Loucy (cell line): ENCODE measurements at regions not wholly inside any gene's neighbourhood (a gene's known extent, or its start where the extent isn't known, plus 50 kb on each side); places are given as distances from the start of the nearest gene placed in this dataset.

ENCODE experiments used
- H2AFZ ChIP-seq: fragments of 200-600 bp; sonication (generic); 2 replicates; pipeline ENCODE4 v1.6.0; 2016; ENCODE audit warnings: antibody characterized with exemption, mild to moderate bottlenecking, low read length, moderate library complexity
- H3F3A ChIP-seq: fragments of 200-600 bp; 2 replicates; pipeline ENCODE4 v1.6.0; 2016; ENCODE audit warnings: antibody characterized with exemption, low read depth, mild to moderate bottlenecking
- H3K27me3 ChIP-seq: fragments of 200-600 bp; sonication (generic); 2 replicates; pipeline ENCODE4 v1.6.1; 2014; ENCODE audit warnings: low read length, mild to moderate bottlenecking; ENCODE audit not compliant: insufficient read depth, poor library complexity, severe bottlenecking
- H3K36me3 ChIP-seq: fragments of 200-600 bp; sonication (generic); 2 replicates; pipeline ENCODE4 v1.6.1; 2016; ENCODE audit warnings: low read length; ENCODE audit not compliant: insufficient read depth
- H3K4me1 ChIP-seq: fragments of 200-600 bp; sonication (generic); 2 replicates; pipeline ENCODE4 v1.5.1; 2014; ENCODE audit warnings: low read length, mild to moderate bottlenecking; ENCODE audit not compliant: insufficient read depth, poor library complexity, severe bottlenecking
- H3K4me2 ChIP-seq: fragments of 200-600 bp; sonication (generic); 2 replicates; pipeline ENCODE4 v1.6.0; 2014; ENCODE audit warnings: antibody characterized with exemption, low read length, low read depth, mild to moderate bottlenecking; ENCODE audit not compliant: poor library complexity, severe bottlenecking
- H3K4me3 ChIP-seq: fragments of 200-600 bp; sonication (generic); 2 replicates; pipeline ENCODE4 v1.5.1; 2014; ENCODE audit warnings: low read length, mild to moderate bottlenecking, mixed read lengths; ENCODE audit not compliant: poor library complexity, severe bottlenecking
- H3K79me2 ChIP-seq: fragments of 200-600 bp; sonication (generic); 2 replicates; pipeline ENCODE4 v1.6.1; 2014; ENCODE audit warnings: low read length; ENCODE audit not compliant: insufficient read depth
- H3K9ac ChIP-seq: fragments of 200-600 bp; sonication (generic); 2 replicates; pipeline ENCODE4 v1.6.0; 2014; ENCODE audit warnings: mild to moderate bottlenecking, low read depth, low read length, moderate library complexity; ENCODE audit not compliant: poor library complexity, severe bottlenecking
- H3K9me2 ChIP-seq: fragments of 200-600 bp; sonication (generic); replicated peaks from 2 replicates; pipeline ENCODE4 v1.6.1; 2016; ENCODE audit warnings: low read depth, low read length, mixed read lengths
- H3K9me3 ChIP-seq: fragments of 200-600 bp; sonication (generic); 2 replicates; pipeline ENCODE4 v1.6.1; 2014; ENCODE audit warnings: mild to moderate bottlenecking, antibody characterized with exemption, low read length, low read depth; ENCODE audit not compliant: insufficient read depth
- H4K20me1 ChIP-seq: fragments of 200-600 bp; sonication (generic); 2 replicates; pipeline ENCODE4 v1.6.0; 2014; ENCODE audit warnings: antibody characterized with exemption, low read length, mild to moderate bottlenecking; ENCODE audit not compliant: insufficient read depth, poor library complexity, severe bottlenecking
- CTCF ChIP-seq: fragments of 200-600 bp; sonication (generic); conservative IDR thresholded peaks from 2 replicates; pipeline ENCODE4 v1.5.1; 2014; ENCODE audit warnings: mild to moderate bottlenecking, antibody characterized with exemption, low read length
- EZH2phosphoT487 ChIP-seq: fragments of 200-600 bp; IDR thresholded peaks from 2 replicates; pipeline ENCODE4 v1.6.1; 2018; ENCODE audit warnings: antibody characterized with exemption, mild to moderate bottlenecking, moderate library complexity, borderline replicate concordance

GRCh38 chr3:182735672-182736071, 57.6 kb upstream of the ATP11B start:
- no peak overlapping the region for H2AFZ ChIP-seq
- no peaks in the 10 kb centered on the region for H4K20me1 ChIP-seq
- H3K4me2 ChIP-seq: no peak overlapping the region
- H3K9ac ChIP-seq: no peak overlapping the region
- no peaks in the 10 kb centered on the region for H3K9me2 ChIP-seq
- H3K4me3 ChIP-seq: no peak overlapping the region
- H3F3A ChIP-seq: no peaks in the 10 kb centered on the region
- no peak for TF ChIP-seq EZH2phosphoT487
- TF ChIP-seq CTCF: no peak
- no peaks in the 10 kb centered on the region for H3K9me3 ChIP-seq
- peaks cover 6% of the 10 kb centered on the region for H3K27me3 ChIP-seq
- H3K36me3 ChIP-seq: no peaks in the 10 kb centered on the region
- H3K4me1 ChIP-seq: no peaks in the 10 kb centered on the region
- H3K79me2 ChIP-seq: no peaks in the 10 kb centered on the region

- Histone ChIP-seq H3K4me2 (no peak overlapping the region), H3K9me2 (no peaks in the 10 kb centered on the region), H3K79me2 (no peaks in the 10 kb centered on the region), H3K36me3 (no peaks in the 10 kb centered on the region), H3K9me3 (no peaks in the 10 kb centered on the region), H2AFZ (no peak overlapping the region), H4K20me1 (no peaks in the 10 kb centered on the region), H3K4me1 (no peaks in the 10 kb centered on the region), H3K9ac (no peak overlapping the region), H3K4me3 (no peak overlapping the region), H3F3A (no peaks in the 10 kb centered on the region), H3K27me3 (peaks cover 6% of the 10 kb centered on the region)
- TF ChIP-seq CTCF (no peak), EZH2phosphoT487 (no peak)
Observed at GRCh38 chr3:182737825-182738224, 55.5 kb upstream of the ATP11B start.

- no peaks in the 10 kb centered on the region for H3K79me2 ChIP-seq
- no peaks in the 10 kb centered on the region for H3K4me1 ChIP-seq
- H2AFZ ChIP-seq: no peak overlapping the region
- H3K36me3 ChIP-seq: no peaks in the 10 kb centered on the region
- no peaks in the 10 kb centered on the region for H3K9me2 ChIP-seq
- H3K27me3 ChIP-seq: peaks cover 6% of the 10 kb centered on the region
- no peak overlapping the region for H3K4me2 ChIP-seq
- H3K4me3 ChIP-seq: no peak overlapping the region
- H3K9me3 ChIP-seq: no peaks in the 10 kb centered on the region
- H3F3A ChIP-seq: no peaks in the 10 kb centered on the region
- no peaks in the 10 kb centered on the region for H4K20me1 ChIP-seq
- no peak overlapping the region for H3K9ac ChIP-seq
- TF ChIP-seq EZH2phosphoT487: no peak
- no peak for TF ChIP-seq CTCF
Observed at GRCh38 chr3:182738583-182739411, 54.5 kb upstream of the ATP11B start.
